Fibroblast of lung (primary cell): ENCODE measurements at regions not wholly inside any gene's neighbourhood (a gene's known extent, or its start where the extent isn't known, plus 50 kb on each side); places are given as distances from the start of the nearest gene placed in this dataset.

ENCODE experiments used
- DNase-seq, 2 donors: peaks; one replicate each; pipeline versions ENCODE4 v3.0.0 to v3.0.0-alpha.2; 2010; ENCODE audit warnings: low read depth in 2 of 2
- H2AFZ ChIP-seq: 2 replicates; pipeline ENCODE4 v1.5.1; 2012; ENCODE audit warnings: low read length, control low read depth, inconsistent platforms
- H3K27ac ChIP-seq: 2 replicates; pipeline ENCODE4 v1.5.1; 2011; ENCODE audit warnings: low read length, control low read depth; ENCODE audit not compliant: insufficient read depth
- H3K27me3 ChIP-seq: 2 replicates; pipeline ENCODE4 v1.5.1; 2011; ENCODE audit warnings: mild to moderate bottlenecking, low read length; ENCODE audit not compliant: control insufficient read depth, insufficient read depth
- H3K36me3 ChIP-seq: 2 replicates; pipeline ENCODE4 v1.5.1; 2011; ENCODE audit warnings: low read length; ENCODE audit not compliant: control insufficient read depth, insufficient read depth
- H3K4me1 ChIP-seq: 2 replicates; pipeline ENCODE4 v1.5.1; 2011; ENCODE audit warnings: low read length; ENCODE audit not compliant: control insufficient read depth, insufficient read depth; ENCODE audit errors: extremely low read depth
- H3K4me2 ChIP-seq: 2 replicates; pipeline ENCODE4 v1.5.1; 2011; ENCODE audit warnings: low read length, control low read depth; ENCODE audit not compliant: insufficient read depth; ENCODE audit errors: extremely low read depth
- H3K4me3 ChIP-seq, 4 experiments: fragments of 200-600 bp in 1 of 4; sonication (generic) in 1 of 4; replicated peaks in 1 of 4; 2 replicates each; pipeline ENCODE4 v1.5.1; 2011 to 2016; ENCODE audit warnings: low read length in 4 of 4, low read depth in 3 of 4, mild to moderate bottlenecking in 3 of 4, control low read depth in 2 of 4, inconsistent platforms in 1 of 4, mixed read lengths in 1 of 4; ENCODE audit not compliant: insufficient read depth in 1 of 4; ENCODE audit errors: control extremely low read depth in 1 of 4
- H3K79me2 ChIP-seq: 2 replicates; pipeline ENCODE4 v1.5.1; 2012; ENCODE audit warnings: mild to moderate bottlenecking, low read length, inconsistent platforms; ENCODE audit not compliant: control insufficient read depth, insufficient read depth
- H3K9ac ChIP-seq: 2 replicates; pipeline ENCODE4 v1.5.1; 2011; ENCODE audit warnings: mild to moderate bottlenecking, low read length, control low read depth; ENCODE audit not compliant: insufficient read depth
- H3K9me3 ChIP-seq: 2 replicates; pipeline ENCODE4 v1.5.1; 2012; ENCODE audit warnings: low read depth, low read length; ENCODE audit not compliant: control insufficient read depth, insufficient read depth
- H4K20me1 ChIP-seq: 2 replicates; pipeline ENCODE4 v1.5.1; 2011; ENCODE audit warnings: low read length; ENCODE audit not compliant: control insufficient read depth, insufficient read depth; ENCODE audit errors: extremely low read depth
- EZH2 ChIP-seq: IDR thresholded peaks from 2 replicates; pipeline ENCODE4 v1.5.1; 2012; ENCODE audit warnings: low read length, control low read depth, mild to moderate bottlenecking; ENCODE audit errors: missing control alignments
- TF ChIP-seq, protein P1 (sequence below), 2 donors: IDR thresholded peaks in 1 of 2; conservative IDR thresholded peaks in 1 of 2; 1 replicate in 1 of 2; 2 replicates in 1 of 2; pipeline ENCODE4 v1.5.1; 2011 to 2012; ENCODE audit warnings: low read length in 2 of 2, control low read depth in 1 of 2, inconsistent platforms in 1 of 2, low read depth in 1 of 2, mild to moderate bottlenecking in 1 of 2

DNA sequence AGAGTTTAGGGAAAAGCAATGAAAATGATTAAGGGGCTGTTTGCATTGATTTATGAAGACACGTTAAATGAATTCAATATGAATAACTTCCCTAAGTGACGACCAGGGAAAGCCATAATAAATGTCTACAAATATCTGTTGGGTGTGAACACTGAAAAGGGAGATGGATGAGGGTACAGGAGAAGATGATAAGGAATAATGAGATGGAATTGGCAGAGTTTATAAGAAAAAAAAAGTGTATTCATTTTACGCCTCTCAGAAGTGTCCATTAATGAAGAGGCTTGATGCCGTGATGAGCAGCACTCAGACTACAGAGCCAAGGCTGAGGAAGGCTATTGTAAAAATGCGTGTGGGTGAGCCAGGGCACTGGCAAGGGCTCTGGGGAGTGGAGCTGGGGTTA, 346.7 kb upstream of the AKR1E2 start:
- no peak for TF ChIP-seq EZH2
- TF ChIP-seq, protein P1, sequence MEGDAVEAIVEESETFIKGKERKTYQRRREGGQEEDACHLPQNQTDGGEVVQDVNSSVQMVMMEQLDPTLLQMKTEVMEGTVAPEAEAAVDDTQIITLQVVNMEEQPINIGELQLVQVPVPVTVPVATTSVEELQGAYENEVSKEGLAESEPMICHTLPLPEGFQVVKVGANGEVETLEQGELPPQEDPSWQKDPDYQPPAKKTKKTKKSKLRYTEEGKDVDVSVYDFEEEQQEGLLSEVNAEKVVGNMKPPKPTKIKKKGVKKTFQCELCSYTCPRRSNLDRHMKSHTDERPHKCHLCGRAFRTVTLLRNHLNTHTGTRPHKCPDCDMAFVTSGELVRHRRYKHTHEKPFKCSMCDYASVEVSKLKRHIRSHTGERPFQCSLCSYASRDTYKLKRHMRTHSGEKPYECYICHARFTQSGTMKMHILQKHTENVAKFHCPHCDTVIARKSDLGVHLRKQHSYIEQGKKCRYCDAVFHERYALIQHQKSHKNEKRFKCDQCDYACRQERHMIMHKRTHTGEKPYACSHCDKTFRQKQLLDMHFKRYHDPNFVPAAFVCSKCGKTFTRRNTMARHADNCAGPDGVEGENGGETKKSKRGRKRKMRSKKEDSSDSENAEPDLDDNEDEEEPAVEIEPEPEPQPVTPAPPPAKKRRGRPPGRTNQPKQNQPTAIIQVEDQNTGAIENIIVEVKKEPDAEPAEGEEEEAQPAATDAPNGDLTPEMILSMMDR (conservative IDR thresholded peaks at IDR 0.05 in 1 of 2, IDR thresholded peaks at IDR 0.05 in 1 of 2; ENCODE audit: low read depth in 1 of 2, low read length in 2 of 2), result no peak
- Histone ChIP-seq H3K9ac (no peak overlapping the region), H3K9me3 (no peaks in the 10 kb centered on the region), H3K27me3 (no peaks in the 10 kb centered on the region), H3K4me2 (no peak overlapping the region), H3K4me1 (no peaks in the 10 kb centered on the region), H4K20me1 (no peaks in the 10 kb centered on the region), H3K27ac (no peak overlapping the region), H3K4me3 (no peak overlapping the region), H2AFZ (no peak overlapping the region), H3K79me2 (no peaks in the 10 kb centered on the region), H3K36me3 (no peaks in the 10 kb centered on the region)
- no peak for DNase-seq

DNA sequence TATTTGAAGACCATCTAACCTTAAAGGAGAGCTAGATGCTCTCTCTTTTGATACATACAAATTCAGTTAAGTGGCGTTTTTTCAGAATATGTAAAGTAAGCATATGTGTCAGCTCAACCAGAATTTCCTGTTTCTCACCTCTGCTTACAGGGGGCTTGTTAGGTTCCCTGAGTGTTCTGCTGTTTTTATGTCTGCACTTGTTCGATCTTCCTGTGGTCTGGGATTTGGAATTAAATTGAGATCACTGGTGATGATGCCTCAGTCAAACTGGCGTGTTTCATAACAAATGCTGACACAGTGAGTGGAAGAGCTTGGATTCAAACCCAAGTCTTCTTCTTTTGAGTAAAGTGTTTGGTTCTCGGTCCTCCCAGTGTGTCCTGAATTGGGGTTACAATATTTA, 348.3 kb upstream of the AKR1E2 start:
- Histone ChIP-seq H2AFZ (no peak overlapping the region), H3K36me3 (no peaks in the 10 kb centered on the region), H3K4me1 (no peaks in the 10 kb centered on the region), H3K27ac (no peak overlapping the region), H3K4me3 (no peak overlapping the region), H3K9me3 (no peaks in the 10 kb centered on the region), H3K4me2 (no peak overlapping the region), H3K9ac (no peak overlapping the region), H4K20me1 (no peaks in the 10 kb centered on the region), H3K27me3 (no peaks in the 10 kb centered on the region), H3K79me2 (no peaks in the 10 kb centered on the region)
- DNase-seq, result no peak
- TF ChIP-seq, protein P1 (conservative IDR thresholded peaks at IDR 0.05 in 1 of 2, IDR thresholded peaks at IDR 0.05 in 1 of 2; ENCODE audit: low read depth in 1 of 2, low read length in 2 of 2), result no peak
- TF ChIP-seq EZH2, result no peak

DNA sequence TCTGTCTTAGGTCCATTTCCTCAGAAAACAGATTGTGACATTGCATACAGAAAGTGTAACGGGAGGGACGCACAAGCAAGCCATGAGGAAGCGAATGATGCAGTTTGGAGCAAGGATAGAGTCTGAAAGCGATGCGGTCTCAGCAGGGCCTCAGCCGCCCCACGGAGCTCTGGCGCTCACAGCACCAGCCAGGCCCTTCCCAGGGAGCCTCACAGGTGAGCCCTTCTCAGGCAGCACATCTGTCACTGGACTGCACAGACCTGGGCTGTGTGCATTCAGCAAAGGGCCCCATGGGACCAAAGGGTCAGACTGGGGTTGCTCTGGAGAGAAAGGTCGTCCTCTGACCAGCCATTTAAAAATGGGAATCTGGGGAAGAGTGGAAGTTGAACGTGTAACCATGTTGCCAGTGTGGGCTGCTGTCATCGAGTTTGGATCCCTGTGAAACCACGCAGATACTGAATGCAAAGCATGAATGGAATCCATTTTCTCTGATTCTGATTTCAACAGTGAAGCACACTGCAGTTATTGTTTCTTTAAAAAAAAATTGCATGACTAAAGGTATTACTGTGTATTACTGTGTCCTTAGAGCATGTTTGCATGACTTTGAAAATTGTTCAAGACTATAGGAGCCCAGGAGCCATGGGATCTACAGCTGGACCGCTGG, 350.0 kb upstream of the AKR1E2 start:
- DNase-seq, result peak in 1 of 2 donors; percentile 16
- Histone ChIP-seq H3K27ac (no peak overlapping the region), H2AFZ (no peak overlapping the region)

More for the DNA sequence above, 350.0 kb upstream of the AKR1E2 start:
- H3K4me2 ChIP-seq, result no peak overlapping the region
- H3K4me3 ChIP-seq, result no peak overlapping the region
- no peaks in the 10 kb centered on the region for H4K20me1 ChIP-seq
- H3K79me2 ChIP-seq, result no peaks in the 10 kb centered on the region
- no peaks in the 10 kb centered on the region for H3K27me3 ChIP-seq
- H3K4me1 ChIP-seq, result no peaks in the 10 kb centered on the region
- TF ChIP-seq, protein P1 (conservative IDR thresholded peaks at IDR 0.05 in 1 of 2, IDR thresholded peaks at IDR 0.05 in 1 of 2; ENCODE audit: low read depth in 1 of 2, low read length in 2 of 2), result no peak
- TF ChIP-seq EZH2, result no peak
- no peak overlapping the region for H3K9ac ChIP-seq
- no peaks in the 10 kb centered on the region for H3K36me3 ChIP-seq
- no peaks in the 10 kb centered on the region for H3K9me3 ChIP-seq
